Hepatic stellate cell (primary cell): ENCODE measurements at regions not wholly inside any gene's neighbourhood (a gene's known extent, or its start where the extent isn't known, plus 50 kb on each side); places are given as distances from the start of the nearest gene placed in this dataset.

ENCODE experiments used
- DNase-seq: peaks from one replicate; pipeline ENCODE4 v3.0.0; 2011; ENCODE audit warnings: low spot score

- DNase-seq = no peak
Measured at GRCh38 chr1:209431402-209431801, 152.1 kb upstream of the CAMK1G start.

DNA sequence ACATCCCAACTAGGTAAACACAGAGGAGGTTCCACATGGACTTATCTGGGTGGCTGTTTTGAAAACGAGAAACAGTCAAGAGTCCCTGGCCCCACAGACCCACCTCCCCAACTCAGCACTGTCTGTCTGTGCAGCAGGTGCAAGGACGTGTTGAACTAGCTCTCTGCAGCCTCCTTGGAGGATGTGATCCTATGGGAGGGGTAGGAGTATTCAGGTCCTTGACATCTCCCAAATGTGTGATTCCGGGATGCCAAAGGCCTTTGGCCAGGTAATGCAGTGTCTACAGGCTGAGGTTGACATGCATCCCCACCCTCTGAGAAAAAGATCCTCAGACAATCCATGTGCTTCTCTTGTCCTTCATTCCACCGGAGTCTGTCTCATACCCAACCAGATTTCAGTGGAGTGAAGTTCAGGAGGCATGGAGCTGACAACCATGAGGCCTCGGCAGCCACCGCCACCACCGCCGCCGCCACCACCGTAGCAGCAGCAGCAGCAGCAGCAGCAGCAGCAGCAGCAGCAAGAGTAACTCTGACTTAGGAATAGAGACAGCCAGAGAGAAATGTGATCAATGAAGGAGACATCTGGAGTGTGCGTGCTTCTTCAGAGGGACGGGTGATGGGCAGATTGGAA is 151.6 kb upstream of the CAMK1G start:
- no peak for DNase-seq

- no peak for DNase-seq
Measured at GRCh38 chr1:209432443-209432825, 151.1 kb upstream of the CAMK1G start.

DNA sequence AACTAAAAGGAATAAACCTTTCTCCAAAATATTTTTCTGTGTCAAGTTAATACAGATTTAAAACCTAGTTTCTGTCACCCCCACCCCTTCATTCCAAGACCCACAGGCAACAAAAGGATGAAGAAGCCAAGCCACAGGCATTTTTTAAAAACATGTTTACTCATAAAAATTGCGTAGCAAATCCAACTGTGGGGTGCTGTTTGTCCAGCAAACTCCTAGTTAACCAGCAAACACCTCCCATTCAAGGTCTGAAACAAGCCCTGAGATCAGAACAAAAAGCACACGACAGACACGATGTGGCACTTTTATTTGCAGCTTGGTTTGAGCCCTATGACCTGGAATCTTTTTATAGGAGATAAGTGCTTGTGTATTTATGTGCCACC is 149.9 kb upstream of the CAMK1G start:
- DNase-seq = no peak

GRCh38 chr1:209434066-209434465 is 149.4 kb upstream of the CAMK1G start:
- no peak for DNase-seq

- no peak for DNase-seq
Measured at GRCh38 chr1:209434631-209435217, 148.8 kb upstream of the CAMK1G start.

DNA sequence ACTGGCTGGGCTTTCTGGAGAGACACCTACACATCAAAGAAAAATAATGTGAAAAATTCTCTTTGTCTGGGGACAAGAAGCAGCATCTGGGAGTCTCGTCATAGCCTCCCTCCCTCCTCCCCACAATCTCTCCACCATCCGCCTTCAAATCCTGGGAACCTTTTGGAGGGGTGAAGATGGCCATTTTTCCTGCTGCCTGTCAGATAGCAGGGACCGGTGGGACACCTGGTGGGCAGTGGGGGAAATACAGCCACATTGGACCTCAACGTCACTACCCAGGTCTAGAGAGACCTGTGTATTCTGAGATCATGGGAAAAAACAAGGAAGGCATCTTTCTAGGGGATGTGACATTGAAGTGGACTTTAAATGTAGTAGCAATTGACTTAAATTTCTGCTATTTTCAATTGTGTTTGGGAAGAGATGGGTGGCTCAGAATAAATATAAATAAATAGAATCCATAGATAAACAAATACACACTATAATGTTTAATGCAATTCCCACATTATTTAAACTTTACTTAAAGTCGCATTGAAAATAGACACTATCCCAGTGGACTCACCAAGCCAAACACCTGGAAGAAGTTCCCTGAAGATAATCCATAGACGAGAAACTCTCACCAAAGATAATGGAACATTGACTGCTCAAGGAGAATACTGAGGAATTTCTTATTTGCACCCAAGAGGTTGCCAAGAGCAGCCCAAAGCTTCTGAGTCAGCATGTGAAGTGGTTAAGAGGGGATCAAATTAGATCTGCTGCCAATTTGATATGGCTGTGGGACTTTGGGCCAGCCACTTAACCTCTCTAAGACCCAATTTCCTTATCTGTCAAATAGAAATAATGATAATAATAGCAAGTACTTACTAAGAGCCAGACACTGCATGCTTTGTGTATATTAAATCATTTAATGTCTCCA is 147.6 kb upstream of the CAMK1G start:
- DNase-seq = peak; percentile 79

DNA sequence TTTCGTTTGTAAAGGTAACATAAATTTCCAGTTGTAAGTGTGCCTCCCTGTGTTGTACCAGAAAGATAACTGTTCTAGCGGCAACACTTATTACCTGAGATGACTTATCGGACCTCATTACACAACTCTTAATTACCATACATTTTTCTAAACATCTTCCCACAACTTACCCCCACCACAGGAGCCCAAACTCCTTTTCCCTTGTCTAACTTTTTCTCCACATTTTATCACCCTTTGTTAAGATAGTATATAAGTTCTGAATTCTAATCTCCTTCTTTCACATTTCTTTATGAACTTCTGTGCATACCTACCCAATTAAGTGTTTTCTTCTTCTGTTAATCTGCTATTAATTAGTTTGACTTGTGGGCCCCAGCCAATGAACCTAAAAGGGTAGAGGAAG is 143.7 kb upstream of the CAMK1G start:
- no peak for DNase-seq

DNA sequence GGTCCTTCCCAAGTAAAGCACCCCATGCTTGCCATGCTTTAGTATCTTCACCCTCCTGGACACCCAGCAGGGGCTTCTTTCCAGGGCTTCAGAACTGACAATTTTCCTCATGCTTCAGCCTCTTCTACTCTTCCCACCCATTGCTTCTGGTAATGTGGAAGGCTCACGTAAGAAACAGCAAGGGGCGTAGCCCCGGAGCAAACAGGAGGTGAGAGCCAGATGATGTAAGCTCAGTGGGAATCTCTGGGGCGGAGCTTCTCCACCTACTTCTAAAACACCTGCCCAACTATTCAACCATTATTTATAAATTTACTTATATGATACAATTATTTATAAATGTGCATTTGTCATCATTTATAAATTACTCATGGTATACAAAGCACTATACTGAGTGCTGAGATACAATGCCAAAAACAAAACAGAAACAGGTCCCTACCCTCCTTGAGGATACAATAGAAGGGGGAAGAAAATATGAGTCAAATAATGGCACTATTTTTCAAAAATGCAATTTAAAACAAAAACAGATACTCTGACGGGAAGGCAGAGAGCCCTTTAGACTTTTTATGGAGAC is 140.1 kb upstream of the CAMK1G start:
- no peak for DNase-seq

DNA sequence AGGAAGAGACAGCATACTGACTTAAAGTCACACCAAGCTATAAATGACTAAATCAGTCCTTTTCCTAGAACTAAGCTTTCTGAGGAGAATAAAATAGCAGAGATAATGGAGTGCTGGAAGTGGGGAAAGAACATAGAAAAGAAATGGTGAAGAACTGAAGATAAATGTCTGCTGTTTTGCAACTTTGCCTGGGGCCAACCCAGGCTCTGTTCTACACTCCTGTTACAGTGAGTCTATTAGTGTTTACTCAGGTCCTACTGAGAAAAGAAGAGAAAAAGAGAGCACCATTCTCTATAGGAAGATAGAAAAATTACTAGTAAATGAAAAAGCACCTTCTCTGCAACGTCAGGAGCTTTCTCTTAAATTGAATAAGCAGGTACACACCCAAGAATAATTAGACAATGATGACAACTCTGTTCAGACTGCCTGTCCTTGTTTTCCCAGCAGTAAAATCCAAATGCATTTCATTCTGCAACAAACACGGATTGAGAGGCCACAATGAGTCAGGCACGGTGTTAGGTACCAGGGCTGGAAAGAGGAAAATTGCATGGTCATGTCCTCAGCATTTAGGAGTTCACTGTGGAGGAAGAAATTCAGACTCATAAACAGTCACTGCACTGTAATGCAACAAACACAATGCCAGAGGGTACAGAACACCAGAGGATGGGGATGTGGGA is 139.4 kb upstream of the CAMK1G start:
- no peak for DNase-seq

DNA sequence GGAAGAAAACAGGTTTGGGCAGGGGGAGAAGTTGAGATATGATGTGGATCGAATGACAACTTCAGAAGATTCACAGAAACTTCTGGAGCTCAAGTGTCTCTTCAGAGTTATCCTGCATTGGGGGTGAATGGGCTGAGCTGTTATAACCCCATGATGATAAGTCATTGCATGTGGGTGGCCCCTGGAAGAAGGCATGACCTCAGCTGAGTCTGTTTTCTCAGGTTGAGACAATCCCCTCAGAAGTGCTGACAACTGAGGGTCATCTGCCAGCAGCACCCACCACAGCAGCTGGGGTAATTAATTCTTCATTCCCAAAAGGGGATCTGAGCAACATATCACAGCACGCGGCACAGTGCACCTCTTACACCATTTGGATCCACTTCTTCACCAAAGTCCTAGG is 138.6 kb upstream of the CAMK1G start:
- no peak for DNase-seq

DNA sequence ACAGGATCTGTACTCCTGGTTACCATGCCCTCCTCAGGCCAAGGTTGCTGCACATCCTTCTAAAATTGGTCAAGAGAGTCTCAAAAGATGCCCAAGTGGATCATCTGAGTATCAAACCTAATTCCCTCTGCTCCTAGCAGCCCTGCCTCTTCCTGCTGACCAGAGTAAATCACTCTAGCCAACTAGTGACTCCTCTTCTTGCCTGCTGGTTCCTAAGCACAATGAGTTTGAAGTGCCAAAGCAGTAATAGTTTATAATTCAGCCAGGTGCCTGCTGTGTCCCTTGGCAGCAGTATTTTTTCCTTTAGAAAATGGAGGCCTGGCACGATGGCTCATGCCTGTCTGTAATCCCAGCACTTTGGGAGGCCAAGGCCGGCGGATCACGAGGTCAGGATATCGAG is 137.9 kb upstream of the CAMK1G start:
- DNase-seq = no peak

DNA sequence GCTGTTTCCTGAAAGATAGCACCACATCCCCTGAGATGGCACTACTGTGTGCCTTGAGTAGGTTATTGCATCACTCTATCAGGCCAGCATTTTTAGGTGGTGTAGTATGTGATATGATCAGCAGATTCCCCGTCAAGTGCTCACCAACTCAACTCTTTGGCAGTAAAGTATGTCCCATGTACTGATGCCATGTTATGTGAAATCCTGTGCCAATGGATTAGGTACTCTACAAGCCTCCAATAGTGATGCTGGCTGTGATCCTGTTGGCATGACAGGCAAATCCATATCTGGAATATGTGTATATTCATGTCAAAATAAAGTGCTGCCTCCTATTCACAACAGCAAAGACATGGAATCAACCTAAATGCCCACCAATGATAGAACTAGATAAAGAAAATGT is 137.2 kb upstream of the CAMK1G start:
- DNase-seq = no peak

GRCh38 chr1:209454340-209454994 is 129.0 kb upstream of the CAMK1G start:
- no peak for DNase-seq

DNA sequence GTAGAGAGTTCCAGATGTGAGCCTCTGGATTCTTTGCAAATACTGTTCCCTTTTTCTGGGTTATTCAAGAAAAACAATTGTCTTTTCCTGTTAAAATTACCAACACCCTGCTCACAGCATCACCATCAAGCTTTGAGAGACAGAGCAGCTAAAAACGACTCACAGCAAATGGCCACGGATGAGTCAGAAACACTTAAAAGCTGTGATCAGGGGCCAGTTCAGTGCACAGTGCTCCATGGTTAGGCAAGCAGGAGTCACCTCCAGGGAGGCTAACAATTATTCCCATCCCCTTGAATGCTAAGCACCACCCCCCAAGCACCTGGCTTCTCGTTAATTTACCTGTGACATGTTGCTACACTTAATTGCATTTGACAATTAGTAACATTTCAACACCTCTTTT is 128.4 kb upstream of the CAMK1G start:
- DNase-seq = no peak

DNA sequence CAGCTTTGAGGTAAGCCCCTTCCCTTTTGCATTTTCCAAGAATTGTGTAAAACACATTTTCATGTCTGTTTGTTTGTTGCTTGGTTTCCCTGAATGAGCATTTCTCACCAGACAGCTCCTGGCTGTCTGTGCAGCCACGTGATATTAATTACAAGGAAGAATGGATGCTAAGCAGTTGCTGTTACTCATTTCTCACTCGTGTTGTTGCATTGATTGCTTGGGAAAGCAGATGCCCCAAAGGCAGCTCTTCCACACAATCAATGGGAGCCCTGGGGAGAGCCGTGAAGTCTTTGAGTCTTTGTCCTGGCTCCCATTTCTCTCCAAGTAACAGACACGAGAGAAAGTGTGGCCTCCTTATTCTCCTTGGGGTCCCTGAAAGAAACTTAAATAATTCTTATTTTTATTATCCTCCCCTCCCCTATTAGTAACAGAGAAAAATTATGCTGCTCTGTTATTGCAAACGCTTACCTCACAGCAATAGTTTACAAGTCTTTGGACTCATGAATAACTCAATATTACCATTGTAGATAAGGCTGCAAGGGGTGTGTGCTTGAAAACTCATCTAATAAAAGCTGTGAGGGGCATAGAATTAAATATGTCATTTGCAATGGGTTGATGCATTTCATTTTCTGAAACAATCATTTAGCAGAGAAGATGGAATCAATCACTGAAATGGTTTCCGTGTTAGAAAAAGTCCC is 127.7 kb upstream of the CAMK1G start:
- no peak for DNase-seq

DNA sequence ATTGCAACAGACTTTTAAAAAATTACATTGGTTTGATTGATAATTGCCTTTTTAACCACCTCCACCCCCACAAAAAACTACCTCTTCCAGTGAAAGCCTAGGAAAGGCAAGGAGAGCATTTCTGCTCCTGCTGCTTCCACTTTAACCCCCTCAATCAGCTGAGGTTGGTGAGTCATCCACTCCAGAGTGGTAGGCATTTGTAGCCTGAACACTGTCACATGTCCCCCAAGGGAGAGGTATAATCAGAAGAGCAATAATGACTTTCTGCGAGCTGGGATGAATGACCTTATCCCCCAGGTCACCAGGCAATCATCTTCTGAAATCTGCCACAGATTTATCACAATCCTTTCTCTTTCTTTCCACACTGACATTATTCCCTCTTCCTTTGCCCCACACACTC is 126.6 kb upstream of the CAMK1G start:
- no peak for DNase-seq

DNA sequence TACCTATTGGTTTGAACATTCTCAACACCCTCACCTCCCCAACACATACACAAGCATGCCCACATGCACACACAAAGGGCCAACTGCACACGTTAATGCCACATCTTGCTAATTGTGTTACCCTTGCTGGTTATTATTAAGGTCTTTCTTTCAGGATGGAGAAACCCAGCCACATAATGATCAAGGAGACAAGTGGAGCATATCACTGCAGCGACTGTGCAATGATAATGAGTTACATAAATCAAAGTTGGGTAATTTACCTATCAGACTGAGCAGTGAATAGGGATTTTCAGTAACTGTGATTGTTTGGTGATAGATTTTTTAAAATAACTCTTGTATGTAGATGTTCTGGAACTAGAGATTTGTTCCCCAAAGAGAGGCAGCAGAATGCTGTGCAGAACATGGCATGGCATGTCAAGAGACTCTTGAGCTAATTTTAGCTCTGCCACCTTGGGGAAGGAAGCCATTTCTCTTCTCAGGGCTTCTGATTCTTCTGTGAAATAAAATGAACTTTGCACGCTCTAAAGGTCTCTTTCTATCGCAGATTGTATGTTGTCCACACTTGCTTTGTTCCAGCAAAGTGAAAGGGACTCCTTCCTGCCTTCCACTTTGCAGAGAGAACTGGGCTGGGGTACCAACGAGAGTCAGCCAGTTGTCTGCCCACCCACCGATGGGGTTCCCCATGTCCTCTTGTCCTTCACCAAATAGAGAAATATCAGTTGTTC is 126.0 kb upstream of the CAMK1G start:
- no peak for DNase-seq

DNA sequence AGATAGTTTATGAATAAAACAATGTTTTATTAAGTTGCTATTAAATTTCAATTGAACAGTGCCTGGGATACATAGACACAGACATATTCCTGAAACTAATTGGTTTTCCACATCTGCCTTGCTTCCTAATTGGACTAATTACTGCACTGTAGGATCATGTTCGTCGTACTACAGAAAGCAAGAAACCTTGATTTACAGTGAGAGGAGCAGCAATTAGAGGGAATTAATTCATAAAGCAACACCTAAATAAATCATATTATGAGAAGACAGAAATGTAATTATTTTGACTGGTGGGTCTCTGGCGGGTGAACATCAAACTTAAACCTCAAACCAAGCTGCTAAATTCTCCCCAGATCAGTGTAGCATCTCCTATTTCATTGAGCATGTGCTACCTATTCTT is 124.6 kb upstream of the CAMK1G start:
- DNase-seq = no peak

DNA sequence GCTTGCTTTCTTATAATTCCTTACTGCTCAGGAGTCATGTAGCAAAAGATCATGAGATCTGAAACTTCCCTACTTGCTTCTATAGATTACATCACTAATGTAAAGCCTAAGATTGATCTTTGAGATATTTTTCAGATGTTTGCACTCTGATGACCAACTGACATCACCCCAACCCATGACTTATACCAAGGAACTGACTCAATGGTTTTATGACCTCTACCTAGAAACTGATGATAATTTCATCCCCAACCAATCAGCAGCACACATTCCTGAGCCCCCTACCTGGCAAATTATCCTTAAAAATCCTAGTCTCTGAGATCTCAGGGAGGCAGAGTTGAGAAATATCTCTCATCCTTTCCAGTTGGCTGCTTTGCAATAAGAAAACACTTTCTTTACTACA is 122.3 kb upstream of the CAMK1G start:
- DNase-seq = no peak

GRCh38 chr1:209462433-209462832 is 121.1 kb upstream of the CAMK1G start:
- DNase-seq = no peak
